GM12878 (cell line): ENCODE measurements at regions not wholly inside any gene's neighbourhood (a gene's known extent, or its start where the extent isn't known, plus 50 kb on each side); places are given as distances from the start of the nearest gene placed in this dataset.

ENCODE experiments used
- ASH2L ChIP-seq: fragments of 300-600, 200-600 bp; sonication (generic); IDR thresholded peaks from 2 replicates; pipeline ENCODE4 v1.6.1; 2017; ENCODE audit warnings: low read depth, mild to moderate bottlenecking, borderline replicate concordance
- ATF2 ChIP-seq: IDR thresholded peaks from 2 replicates; pipeline ENCODE4 v1.6.1; 2012; ENCODE audit warnings: low read length, inconsistent platforms
- BHLHE40 ChIP-seq, 2 experiments: fragments of 450-650 bp in 1 of 2; IDR thresholded peaks; 2 replicates each; pipeline ENCODE4 v1.6.1; 2011 to 2017; ENCODE audit warnings: low read depth in 2 of 2, borderline replicate concordance in 1 of 2, improper control_type of control experiment in 1 of 2, low read length in 1 of 2, mild to moderate bottlenecking in 1 of 2
- HDAC2 ChIP-seq: fragments of 200-600 bp; sonication (generic); IDR thresholded peaks from 2 replicates; pipeline ENCODE4 v1.6.1; 2017
- HDGF ChIP-seq: fragments of 450-650 bp; IDR thresholded peaks from 2 replicates; pipeline ENCODE4 v1.6.1; 2016; ENCODE audit warnings: antibody characterized with exemption
- MAX ChIP-seq: IDR thresholded peaks from 2 replicates; pipeline ENCODE4 v1.6.1; 2012; ENCODE audit warnings: low read depth, low read length, improper control_type of control experiment
- POLR2A ChIP-seq: IDR thresholded peaks from 2 replicates; pipeline ENCODE4 v1.6.1; 2011; ENCODE audit warnings: low read depth, mild to moderate bottlenecking, low read length
- RB1 ChIP-seq: fragments of 450-650 bp; formaldehyde crosslinking; IDR thresholded peaks from 2 replicates; pipeline ENCODE4 v1.6.1; 2017; ENCODE audit warnings: mild to moderate bottlenecking, borderline replicate concordance
- SUZ12 ChIP-seq: fragments of 200-600 bp; sonication (generic); IDR thresholded peaks from one replicate; pipeline ENCODE4 v1.6.1; 2018; ENCODE audit warnings: antibody characterized with exemption, mild to moderate bottlenecking; ENCODE audit not compliant: unreplicated experiment
- WRNIP1 ChIP-seq: IDR thresholded peaks from 2 replicates; pipeline ENCODE4 v1.6.1; 2011; ENCODE audit warnings: low read depth, low read length, improper control_type of control experiment, borderline replicate concordance
- ZNF217 ChIP-seq: fragments of 450-650 bp; IDR thresholded peaks from 2 replicates; pipeline ENCODE4 v1.6.1; 2017; ENCODE audit warnings: antibody characterized with exemption, mild to moderate bottlenecking
- TF ChIP-seq, protein P1 (sequence below), 3 experiments: IDR thresholded peaks in 2 of 3; conservative IDR thresholded peaks in 1 of 3; 2 replicates each; pipeline ENCODE4 v1.5.1; 2011; ENCODE audit warnings: low read depth in 3 of 3, low read length in 3 of 3, mild to moderate bottlenecking in 3 of 3, control low read depth in 2 of 3, moderate library complexity in 2 of 3, inconsistent platforms in 1 of 3, mixed read lengths in 1 of 3; ENCODE audit not compliant: control insufficient read depth in 2 of 3, insufficient read depth in 1 of 3; ENCODE audit errors: extremely low read depth in 1 of 3
- TF ChIP-seq, protein P2 (sequence below): fragments of 450-650 bp; IDR thresholded peaks from 2 replicates; pipeline ENCODE4 v1.6.1; 2017; ENCODE audit warnings: antibody characterized with exemption, mild to moderate bottlenecking, moderate library complexity

GRCh38 chr1:71179997-71180396 is 99.2 kb upstream of the ZRANB2 start:
- TF ChIP-seq POLR2A (no peak), SUZ12 (no peak), ZNF217 (no peak), BHLHE40 (IDR thresholded peaks at IDR 0.05; ENCODE audit: borderline replicate concordance in 1 of 2, low read depth in 2 of 2, low read length in 1 of 2) (no peak), ASH2L (no peak), MAX (no peak), RB1 (no peak), HDGF (no peak), ATF2 (no peak), WRNIP1 (no peak), HDAC2 (no peak)
- TF ChIP-seq, protein P1, sequence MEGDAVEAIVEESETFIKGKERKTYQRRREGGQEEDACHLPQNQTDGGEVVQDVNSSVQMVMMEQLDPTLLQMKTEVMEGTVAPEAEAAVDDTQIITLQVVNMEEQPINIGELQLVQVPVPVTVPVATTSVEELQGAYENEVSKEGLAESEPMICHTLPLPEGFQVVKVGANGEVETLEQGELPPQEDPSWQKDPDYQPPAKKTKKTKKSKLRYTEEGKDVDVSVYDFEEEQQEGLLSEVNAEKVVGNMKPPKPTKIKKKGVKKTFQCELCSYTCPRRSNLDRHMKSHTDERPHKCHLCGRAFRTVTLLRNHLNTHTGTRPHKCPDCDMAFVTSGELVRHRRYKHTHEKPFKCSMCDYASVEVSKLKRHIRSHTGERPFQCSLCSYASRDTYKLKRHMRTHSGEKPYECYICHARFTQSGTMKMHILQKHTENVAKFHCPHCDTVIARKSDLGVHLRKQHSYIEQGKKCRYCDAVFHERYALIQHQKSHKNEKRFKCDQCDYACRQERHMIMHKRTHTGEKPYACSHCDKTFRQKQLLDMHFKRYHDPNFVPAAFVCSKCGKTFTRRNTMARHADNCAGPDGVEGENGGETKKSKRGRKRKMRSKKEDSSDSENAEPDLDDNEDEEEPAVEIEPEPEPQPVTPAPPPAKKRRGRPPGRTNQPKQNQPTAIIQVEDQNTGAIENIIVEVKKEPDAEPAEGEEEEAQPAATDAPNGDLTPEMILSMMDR (IDR thresholded peaks at IDR 0.05 in 2 of 3, conservative IDR thresholded peaks at IDR 0.05 in 1 of 3; ENCODE audit: control insufficient read depth in 2 of 3, extremely low read depth in 1 of 3, insufficient read depth in 1 of 3, low read depth in 3 of 3, low read length in 3 of 3) = no peak
- TF ChIP-seq, protein P2, sequence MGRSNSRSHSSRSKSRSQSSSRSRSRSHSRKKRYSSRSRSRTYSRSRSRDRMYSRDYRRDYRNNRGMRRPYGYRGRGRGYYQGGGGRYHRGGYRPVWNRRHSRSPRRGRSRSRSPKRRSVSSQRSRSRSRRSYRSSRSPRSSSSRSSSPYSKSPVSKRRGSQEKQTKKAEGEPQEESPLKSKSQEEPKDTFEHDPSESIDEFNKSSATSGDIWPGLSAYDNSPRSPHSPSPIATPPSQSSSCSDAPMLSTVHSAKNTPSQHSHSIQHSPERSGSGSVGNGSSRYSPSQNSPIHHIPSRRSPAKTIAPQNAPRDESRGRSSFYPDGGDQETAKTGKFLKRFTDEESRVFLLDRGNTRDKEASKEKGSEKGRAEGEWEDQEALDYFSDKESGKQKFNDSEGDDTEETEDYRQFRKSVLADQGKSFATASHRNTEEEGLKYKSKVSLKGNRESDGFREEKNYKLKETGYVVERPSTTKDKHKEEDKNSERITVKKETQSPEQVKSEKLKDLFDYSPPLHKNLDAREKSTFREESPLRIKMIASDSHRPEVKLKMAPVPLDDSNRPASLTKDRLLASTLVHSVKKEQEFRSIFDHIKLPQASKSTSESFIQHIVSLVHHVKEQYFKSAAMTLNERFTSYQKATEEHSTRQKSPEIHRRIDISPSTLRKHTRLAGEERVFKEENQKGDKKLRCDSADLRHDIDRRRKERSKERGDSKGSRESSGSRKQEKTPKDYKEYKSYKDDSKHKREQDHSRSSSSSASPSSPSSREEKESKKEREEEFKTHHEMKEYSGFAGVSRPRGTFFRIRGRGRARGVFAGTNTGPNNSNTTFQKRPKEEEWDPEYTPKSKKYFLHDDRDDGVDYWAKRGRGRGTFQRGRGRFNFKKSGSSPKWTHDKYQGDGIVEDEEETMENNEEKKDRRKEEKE = no peak
